Dedifferentiated amniotic fluid mesenchymal stem cell (primary cell): ENCODE measurements at regions not wholly inside any gene's neighbourhood (a gene's known extent, or its start where the extent isn't known, plus 50 kb on each side); places are given as distances from the start of the nearest gene placed in this dataset.

Experiments
- DNase-seq: peaks from one replicate; pipeline ENCODE4 v3.0.0-alpha.2; 2016; ENCODE audit errors: extremely low spot score

GRCh38 chr14:99047441-99048031 is 224.5 kb downstream of the BCL11B start:
- DNase-seq: no peak

- no peak for DNase-seq
These were observed 221.7 kb downstream of the BCL11B start for GRCh38 chr14:99050309-99050708.

- DNase-seq: no peak
These were observed 219.5 kb downstream of the BCL11B start for GRCh38 chr14:99052467-99052866.

- DNase-seq: no peak
These were observed 217.0 kb downstream of the BCL11B start for GRCh38 chr14:99055019-99055418.

GRCh38 chr14:99055816-99056215 is 216.2 kb downstream of the BCL11B start:
- DNase-seq: no peak

GRCh38 chr14:99057576-99058083 is 214.4 kb downstream of the BCL11B start:
- no peak for DNase-seq

- DNase-seq: no peak
These were observed 213.5 kb downstream of the BCL11B start for GRCh38 chr14:99058542-99058941.

GRCh38 chr14:99062216-99062615 is 209.8 kb downstream of the BCL11B start:
- no peak for DNase-seq

- no peak for DNase-seq
These were observed 209.1 kb downstream of the BCL11B start for GRCh38 chr14:99062772-99063418.

- no peak for DNase-seq
These were observed 208.3 kb downstream of the BCL11B start for GRCh38 chr14:99063620-99064225.

- DNase-seq: no peak
These were observed 207.6 kb downstream of the BCL11B start for GRCh38 chr14:99064262-99064954.

GRCh38 chr14:99065551-99065950 is 206.4 kb downstream of the BCL11B start:
- no peak for DNase-seq

- DNase-seq: no peak
These were observed 205.6 kb downstream of the BCL11B start for GRCh38 chr14:99066378-99066777.

- no peak for DNase-seq
These were observed 204.7 kb downstream of the BCL11B start for GRCh38 chr14:99067141-99067920.

- no peak for DNase-seq
These were observed 204.1 kb downstream of the BCL11B start for GRCh38 chr14:99067927-99068326.

GRCh38 chr14:99069946-99070345 is 202.1 kb downstream of the BCL11B start:
- DNase-seq: no peak

GRCh38 chr14:99072433-99072832 is 199.6 kb downstream of the BCL11B start:
- DNase-seq: no peak

GRCh38 chr14:99072956-99073355 is 199.0 kb downstream of the BCL11B start:
- no peak for DNase-seq

GRCh38 chr14:99073431-99073830 is 198.6 kb downstream of the BCL11B start:
- no peak for DNase-seq

GRCh38 chr14:99075061-99075460 is 196.9 kb downstream of the BCL11B start:
- no peak for DNase-seq

GRCh38 chr14:99075771-99076375 is 196.1 kb downstream of the BCL11B start:
- DNase-seq: no peak
